NCI-H1417 (cell line): ENCODE measurements at regions not wholly inside any gene's neighbourhood (a gene's known extent, or its start where the extent isn't known, plus 50 kb on each side); places are given as distances from the start of the nearest gene placed in this dataset.
A peak's percentile ranks its signal among the peaks of the same experiment; 100 is the strongest.
"Not testable (repeated sequence)": the region's sequence is repeated elsewhere in the genome, so short reads cannot be mapped to it uniquely, and the experiment has no call there.

Source experiments
- DNase-seq, 3 experiments: peaks; one replicate each; lab custom pipeline; 2025; lab: John Stamatoyannopoulos, UW

- no peak for DNase-seq
Measured at GRCh38 chr5:56659971-56660370, 155.4 kb upstream of the MAP3K1 start.

- DNase-seq: no peak
Measured at GRCh38 chr5:56658972-56659371, 156.4 kb upstream of the MAP3K1 start.

- no peak for DNase-seq
Measured at GRCh38 chr5:56656846-56657726, 158.3 kb upstream of the MAP3K1 start.

- no peak for DNase-seq
Measured at GRCh38 chr5:56651893-56652292, 163.5 kb upstream of the MAP3K1 start.

GRCh38 chr5:56650386-56650785 lies 165.0 kb upstream of the MAP3K1 start:
- DNase-seq: no peak

- DNase-seq: no peak
Measured at GRCh38 chr5:56649569-56649968, 165.8 kb upstream of the MAP3K1 start.

- no peak for DNase-seq
Measured at GRCh38 chr5:56648460-56649034, 166.8 kb upstream of the MAP3K1 start.

GRCh38 chr5:56647099-56647850 lies 168.1 kb upstream of the MAP3K1 start:
- no peak for DNase-seq

- no peak for DNase-seq
Measured at GRCh38 chr5:56641635-56642260, 173.6 kb upstream of the MAP3K1 start.

GRCh38 chr5:56640763-56641406 lies 174.5 kb upstream of the MAP3K1 start:
- DNase-seq: no peak

GRCh38 chr5:56639476-56639875 lies 175.9 kb upstream of the MAP3K1 start:
- no peak for DNase-seq

- DNase-seq: peak in 2 of 3 experiments; percentile 56 to 91
Measured at GRCh38 chr5:56638768-56639238, 176.5 kb upstream of the MAP3K1 start.

- peak; percentile 49 to 94 (median 79) for DNase-seq
Measured at GRCh38 chr5:56638061-56638621, 177.2 kb upstream of the MAP3K1 start.

- DNase-seq: peak in 2 of 3 experiments; percentile 57 to 71
Measured at GRCh38 chr5:56637321-56637920, 177.9 kb upstream of the MAP3K1 start.

- no peak for DNase-seq
Measured at GRCh38 chr5:56633950-56634349, 181.4 kb upstream of the MAP3K1 start.

- DNase-seq: no peak
Measured at GRCh38 chr5:56632939-56633338, 182.4 kb upstream of the MAP3K1 start.

GRCh38 chr5:56632199-56632598 lies 183.2 kb upstream of the MAP3K1 start:
- DNase-seq: peak in 2 of 3 experiments; percentile 23 to 67

- no peak for DNase-seq
Measured at GRCh38 chr5:56631719-56632118, 183.6 kb upstream of the MAP3K1 start.

- not testable (repeated sequence) for DNase-seq
Measured at GRCh38 chr5:56628616-56629015, 186.7 kb upstream of the MAP3K1 start.

- no peak for DNase-seq
Measured at GRCh38 chr5:56625541-56625940, 189.8 kb upstream of the MAP3K1 start.

GRCh38 chr5:56624751-56625150 lies 190.6 kb upstream of the MAP3K1 start:
- DNase-seq: no peak
